Mammary epithelial cell (primary cell): ENCODE measurements at regions not wholly inside any gene's neighbourhood (a gene's known extent, or its start where the extent isn't known, plus 50 kb on each side); places are given as distances from the start of the nearest gene placed in this dataset.

ENCODE experiments used
- CTCF ChIP-seq, 2 donors: IDR thresholded peaks in 1 of 2; conservative IDR thresholded peaks in 1 of 2; 2 replicates each; pipeline ENCODE4 v1.5.1; 2011 to 2012; ENCODE audit warnings: inconsistent platforms in 2 of 2, low read length in 2 of 2, mild to moderate bottlenecking in 2 of 2, control low read depth in 1 of 2, low read depth in 1 of 2; ENCODE audit not compliant: insufficient read depth in 1 of 2; ENCODE audit errors: extremely low read depth in 1 of 2
- EZH2 ChIP-seq: IDR thresholded peaks from 2 replicates; pipeline ENCODE4 v1.6.1; 2012; ENCODE audit warnings: low read length, inconsistent platforms, borderline replicate concordance

- TF ChIP-seq CTCF (conservative IDR thresholded peaks at IDR 0.05 in 1 of 2, IDR thresholded peaks at IDR 0.05 in 1 of 2; ENCODE audit: extremely low read depth in 1 of 2, insufficient read depth in 1 of 2, low read depth in 1 of 2, low read length in 2 of 2) (no peak), EZH2 (no peak)
These were observed 874.3 kb upstream of the INTU start for GRCh38 chr4:126758493-126758892.
